ENCODE measurements at regions not wholly inside any gene's neighbourhood (a gene's known extent, or its start where the extent isn't known, plus 50 kb on each side); places are given as distances from the start of the nearest gene placed in this dataset.

DNA sequence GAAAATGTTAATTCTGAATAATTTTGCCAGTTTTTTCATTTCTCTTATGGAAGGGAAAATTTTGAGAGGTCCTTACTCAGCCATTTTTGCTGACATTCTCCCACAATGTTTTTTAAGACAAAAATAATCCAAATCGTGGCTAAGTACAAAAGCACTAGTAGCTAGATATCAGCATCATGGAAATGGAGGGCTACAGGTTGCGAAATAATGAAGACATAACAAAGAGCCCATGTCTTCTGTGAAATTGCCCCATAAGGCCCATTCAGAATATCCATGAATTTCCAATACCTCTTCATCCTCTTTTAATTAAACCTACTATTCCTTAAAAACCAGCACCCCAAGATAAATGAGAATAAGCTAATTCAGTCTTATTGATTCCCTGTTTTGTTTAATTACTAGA lies 107.4 kb downstream of the HNRNPD start:
- TF ChIP-seq CTCF (IDR thresholded peaks at IDR 0.05; ENCODE audit: low read depth, low read length, poor library complexity, severe bottlenecking): no peak
- no peak for TF ChIP-seq EZH2phosphoT487 (IDR thresholded peaks at IDR 0.05; ENCODE audit: borderline replicate concordance, low read length)

Data from DOHH2 (cell line).